Hepatocyte (in vitro differentiated cells): ENCODE measurements at regions not wholly inside any gene's neighbourhood (a gene's known extent, or its start where the extent isn't known, plus 50 kb on each side); places are given as distances from the start of the nearest gene placed in this dataset.

Source experiments
- EZH2 ChIP-seq: fragments of 200-600 bp; sonication (generic); IDR thresholded peaks from 2 replicates; pipeline ENCODE4 v1.6.1; 2016; ENCODE audit warnings: antibody characterized with exemption, mild to moderate bottlenecking, borderline replicate concordance
- EZH2phosphoT487 ChIP-seq: fragments of 200-600 bp; sonication (generic); IDR thresholded peaks from one replicate; pipeline ENCODE4 v1.6.1; 2018; ENCODE audit warnings: antibody characterized with exemption, mild to moderate bottlenecking, low read depth, moderate library complexity; ENCODE audit not compliant: unreplicated experiment, severe bottlenecking
- TF ChIP-seq, protein P1 (sequence below): fragments of 200-600 bp; sonication (generic); IDR thresholded peaks from 2 replicates; pipeline ENCODE4 v1.5.1; 2016; ENCODE audit warnings: antibody characterized with exemption, mild to moderate bottlenecking; ENCODE audit not compliant: poor library complexity

DNA sequence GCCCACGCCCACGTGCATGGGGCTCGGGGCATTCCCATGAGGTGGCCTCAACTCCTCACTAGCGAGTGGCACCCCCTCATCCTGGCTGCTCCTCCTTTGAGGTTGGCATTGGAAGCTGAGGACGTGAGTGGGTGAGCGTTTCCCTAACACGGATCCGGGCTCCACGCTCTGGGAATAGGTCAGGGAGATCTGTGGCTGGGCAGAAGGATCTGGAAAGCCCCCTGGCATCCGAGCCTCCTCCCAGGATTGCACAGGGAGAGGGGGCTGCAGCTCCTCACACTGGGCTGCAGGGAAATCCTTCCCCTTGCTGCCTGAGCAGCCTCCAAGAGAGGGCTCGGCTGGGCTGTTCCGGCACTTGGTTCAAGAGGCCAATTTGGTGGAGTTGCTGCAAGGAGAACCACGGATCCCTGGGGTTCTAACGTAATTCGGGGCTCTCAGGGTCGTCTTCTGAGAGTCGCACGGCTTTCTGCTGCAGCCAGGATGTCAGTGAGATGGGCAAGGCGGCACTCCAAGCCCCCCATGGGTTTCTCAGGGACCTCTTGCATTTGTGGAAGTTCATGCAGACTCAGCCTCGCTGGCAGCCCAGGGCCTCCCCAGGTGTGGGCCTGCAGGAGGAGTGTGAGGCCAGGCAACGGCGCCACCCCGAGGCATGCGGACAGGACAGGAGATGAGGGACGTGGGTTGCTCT, 1119.0 kb downstream of the BRD1 start:
- TF ChIP-seq, protein P1, sequence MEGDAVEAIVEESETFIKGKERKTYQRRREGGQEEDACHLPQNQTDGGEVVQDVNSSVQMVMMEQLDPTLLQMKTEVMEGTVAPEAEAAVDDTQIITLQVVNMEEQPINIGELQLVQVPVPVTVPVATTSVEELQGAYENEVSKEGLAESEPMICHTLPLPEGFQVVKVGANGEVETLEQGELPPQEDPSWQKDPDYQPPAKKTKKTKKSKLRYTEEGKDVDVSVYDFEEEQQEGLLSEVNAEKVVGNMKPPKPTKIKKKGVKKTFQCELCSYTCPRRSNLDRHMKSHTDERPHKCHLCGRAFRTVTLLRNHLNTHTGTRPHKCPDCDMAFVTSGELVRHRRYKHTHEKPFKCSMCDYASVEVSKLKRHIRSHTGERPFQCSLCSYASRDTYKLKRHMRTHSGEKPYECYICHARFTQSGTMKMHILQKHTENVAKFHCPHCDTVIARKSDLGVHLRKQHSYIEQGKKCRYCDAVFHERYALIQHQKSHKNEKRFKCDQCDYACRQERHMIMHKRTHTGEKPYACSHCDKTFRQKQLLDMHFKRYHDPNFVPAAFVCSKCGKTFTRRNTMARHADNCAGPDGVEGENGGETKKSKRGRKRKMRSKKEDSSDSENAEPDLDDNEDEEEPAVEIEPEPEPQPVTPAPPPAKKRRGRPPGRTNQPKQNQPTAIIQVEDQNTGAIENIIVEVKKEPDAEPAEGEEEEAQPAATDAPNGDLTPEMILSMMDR, result no peak
- TF ChIP-seq EZH2phosphoT487 (no peak), EZH2 (no peak)
